Fibroblast of lung (primary cell): ENCODE measurements at regions not wholly inside any gene's neighbourhood (a gene's known extent, or its start where the extent isn't known, plus 50 kb on each side); places are given as distances from the start of the nearest gene placed in this dataset.
A peak's percentile ranks its signal among the peaks of the same experiment; 100 is the strongest.

Experiments used
- DNase-seq, 2 donors: peaks; one replicate each; pipeline versions ENCODE4 v3.0.0 to v3.0.0-alpha.2; 2010; ENCODE audit warnings: low read depth in 2 of 2
- H2AFZ ChIP-seq: 2 replicates; pipeline ENCODE4 v1.5.1; 2012; ENCODE audit warnings: low read length, control low read depth, inconsistent platforms
- H3K27ac ChIP-seq: 2 replicates; pipeline ENCODE4 v1.5.1; 2011; ENCODE audit warnings: low read length, control low read depth; ENCODE audit not compliant: insufficient read depth
- H3K27me3 ChIP-seq: 2 replicates; pipeline ENCODE4 v1.5.1; 2011; ENCODE audit warnings: mild to moderate bottlenecking, low read length; ENCODE audit not compliant: control insufficient read depth, insufficient read depth
- H3K36me3 ChIP-seq: 2 replicates; pipeline ENCODE4 v1.5.1; 2011; ENCODE audit warnings: low read length; ENCODE audit not compliant: control insufficient read depth, insufficient read depth
- H3K4me1 ChIP-seq: 2 replicates; pipeline ENCODE4 v1.5.1; 2011; ENCODE audit warnings: low read length; ENCODE audit not compliant: control insufficient read depth, insufficient read depth; ENCODE audit errors: extremely low read depth
- H3K4me2 ChIP-seq: 2 replicates; pipeline ENCODE4 v1.5.1; 2011; ENCODE audit warnings: low read length, control low read depth; ENCODE audit not compliant: insufficient read depth; ENCODE audit errors: extremely low read depth
- H3K4me3 ChIP-seq, 4 experiments: fragments of 200-600 bp in 1 of 4; sonication (generic) in 1 of 4; replicated peaks in 1 of 4; 2 replicates each; pipeline ENCODE4 v1.5.1; 2011 to 2016; ENCODE audit warnings: low read length in 4 of 4, low read depth in 3 of 4, mild to moderate bottlenecking in 3 of 4, control low read depth in 2 of 4, inconsistent platforms in 1 of 4, mixed read lengths in 1 of 4; ENCODE audit not compliant: insufficient read depth in 1 of 4; ENCODE audit errors: control extremely low read depth in 1 of 4
- H3K79me2 ChIP-seq: 2 replicates; pipeline ENCODE4 v1.5.1; 2012; ENCODE audit warnings: mild to moderate bottlenecking, low read length, inconsistent platforms; ENCODE audit not compliant: control insufficient read depth, insufficient read depth
- H3K9ac ChIP-seq: 2 replicates; pipeline ENCODE4 v1.5.1; 2011; ENCODE audit warnings: mild to moderate bottlenecking, low read length, control low read depth; ENCODE audit not compliant: insufficient read depth
- H3K9me3 ChIP-seq: 2 replicates; pipeline ENCODE4 v1.5.1; 2012; ENCODE audit warnings: low read depth, low read length; ENCODE audit not compliant: control insufficient read depth, insufficient read depth
- H4K20me1 ChIP-seq: 2 replicates; pipeline ENCODE4 v1.5.1; 2011; ENCODE audit warnings: low read length; ENCODE audit not compliant: control insufficient read depth, insufficient read depth; ENCODE audit errors: extremely low read depth
- EZH2 ChIP-seq: IDR thresholded peaks from 2 replicates; pipeline ENCODE4 v1.5.1; 2012; ENCODE audit warnings: low read length, control low read depth, mild to moderate bottlenecking; ENCODE audit errors: missing control alignments
- TF ChIP-seq, protein P1 (sequence below), 2 donors: IDR thresholded peaks in 1 of 2; conservative IDR thresholded peaks in 1 of 2; 1 replicate in 1 of 2; 2 replicates in 1 of 2; pipeline ENCODE4 v1.5.1; 2011 to 2012; ENCODE audit warnings: low read length in 2 of 2, control low read depth in 1 of 2, inconsistent platforms in 1 of 2, low read depth in 1 of 2, mild to moderate bottlenecking in 1 of 2

DNA sequence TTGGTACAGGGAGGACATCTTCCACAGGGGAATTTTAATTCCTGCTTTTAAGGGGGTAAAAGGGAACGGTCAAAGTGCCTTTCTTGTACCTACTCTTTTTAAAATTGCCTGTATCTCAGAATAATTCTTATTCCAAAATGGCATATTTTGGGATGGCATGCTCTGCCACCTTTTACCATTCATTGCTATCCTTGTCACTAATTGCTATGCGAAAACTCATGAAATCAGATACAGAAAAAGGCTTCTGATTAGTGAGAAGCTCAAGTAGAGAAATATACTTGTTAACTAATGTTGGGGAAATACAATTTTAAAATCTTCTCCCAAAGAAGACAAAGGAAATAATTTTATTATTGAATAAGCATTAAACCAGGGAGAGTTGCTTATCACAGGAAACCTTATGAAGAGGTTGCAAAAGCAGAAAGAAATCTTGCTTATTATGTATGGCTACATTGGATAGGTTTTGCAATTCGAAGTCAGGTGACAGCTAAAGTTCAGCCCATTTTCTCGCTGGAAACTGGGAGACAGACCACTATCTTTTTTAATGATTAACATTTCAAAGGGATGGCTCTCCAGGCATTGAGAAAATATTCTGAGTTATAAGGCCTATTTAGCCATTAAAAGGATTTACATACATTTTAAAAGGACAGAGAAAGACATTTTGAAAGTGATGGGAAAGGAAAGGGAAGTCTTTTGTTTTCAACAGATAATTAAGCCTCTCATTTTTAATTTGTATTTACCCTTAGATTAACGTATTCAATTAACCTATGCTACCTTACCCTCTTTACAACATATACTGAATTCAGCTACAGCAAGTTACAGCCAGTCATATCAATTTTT lies 110.3 kb upstream of the PRSS16 start:
- no peaks in the 10 kb centered on the region for H4K20me1 ChIP-seq
- no peaks in the 10 kb centered on the region for H3K79me2 ChIP-seq
- no peaks in the 10 kb centered on the region for H3K27me3 ChIP-seq
- no peaks in the 10 kb centered on the region for H3K9me3 ChIP-seq
- no peaks in the 10 kb centered on the region for H3K4me1 ChIP-seq
- no peak for TF ChIP-seq EZH2
- TF ChIP-seq, protein P1, sequence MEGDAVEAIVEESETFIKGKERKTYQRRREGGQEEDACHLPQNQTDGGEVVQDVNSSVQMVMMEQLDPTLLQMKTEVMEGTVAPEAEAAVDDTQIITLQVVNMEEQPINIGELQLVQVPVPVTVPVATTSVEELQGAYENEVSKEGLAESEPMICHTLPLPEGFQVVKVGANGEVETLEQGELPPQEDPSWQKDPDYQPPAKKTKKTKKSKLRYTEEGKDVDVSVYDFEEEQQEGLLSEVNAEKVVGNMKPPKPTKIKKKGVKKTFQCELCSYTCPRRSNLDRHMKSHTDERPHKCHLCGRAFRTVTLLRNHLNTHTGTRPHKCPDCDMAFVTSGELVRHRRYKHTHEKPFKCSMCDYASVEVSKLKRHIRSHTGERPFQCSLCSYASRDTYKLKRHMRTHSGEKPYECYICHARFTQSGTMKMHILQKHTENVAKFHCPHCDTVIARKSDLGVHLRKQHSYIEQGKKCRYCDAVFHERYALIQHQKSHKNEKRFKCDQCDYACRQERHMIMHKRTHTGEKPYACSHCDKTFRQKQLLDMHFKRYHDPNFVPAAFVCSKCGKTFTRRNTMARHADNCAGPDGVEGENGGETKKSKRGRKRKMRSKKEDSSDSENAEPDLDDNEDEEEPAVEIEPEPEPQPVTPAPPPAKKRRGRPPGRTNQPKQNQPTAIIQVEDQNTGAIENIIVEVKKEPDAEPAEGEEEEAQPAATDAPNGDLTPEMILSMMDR (conservative IDR thresholded peaks at IDR 0.05 in 1 of 2, IDR thresholded peaks at IDR 0.05 in 1 of 2; ENCODE audit: low read depth in 1 of 2, low read length in 2 of 2): no peak
- no peak overlapping the region for H3K27ac ChIP-seq
- no peak overlapping the region for H3K4me2 ChIP-seq
- no peak overlapping the region for H3K9ac ChIP-seq
- no peak overlapping the region for H3K4me3 ChIP-seq
- H3K36me3 ChIP-seq: no peaks in the 10 kb centered on the region
- no peak for DNase-seq
- H2AFZ ChIP-seq: no peak overlapping the region

DNA sequence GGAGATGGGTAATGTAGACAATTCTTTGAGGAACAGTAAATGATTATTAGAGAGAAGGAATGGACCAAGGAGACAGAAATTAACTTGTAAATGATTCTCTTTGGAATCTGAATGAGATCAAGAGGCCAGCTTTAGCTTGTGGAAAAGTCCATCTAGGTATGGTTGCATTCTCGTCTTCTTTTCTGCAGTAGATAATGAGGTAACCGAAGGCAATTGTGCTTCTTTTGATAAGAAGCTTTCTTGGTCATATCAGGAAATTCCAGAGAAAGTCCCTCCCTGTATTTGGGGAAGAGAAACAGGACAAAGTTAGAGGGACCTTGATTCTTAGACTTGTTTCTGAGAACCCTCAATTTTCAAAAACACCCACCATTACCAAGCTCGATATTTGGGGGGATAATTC lies 109.1 kb upstream of the PRSS16 start:
- H2AFZ ChIP-seq: no peak overlapping the region
- H3K36me3 ChIP-seq: no peaks in the 10 kb centered on the region
- no peak overlapping the region for H3K4me3 ChIP-seq
- no peaks in the 10 kb centered on the region for H3K4me1 ChIP-seq
- no peaks in the 10 kb centered on the region for H4K20me1 ChIP-seq
- H3K27ac ChIP-seq: peak overlapping the region; percentile 80
- TF ChIP-seq, protein P1 (conservative IDR thresholded peaks at IDR 0.05 in 1 of 2, IDR thresholded peaks at IDR 0.05 in 1 of 2; ENCODE audit: low read depth in 1 of 2, low read length in 2 of 2): no peak
- TF ChIP-seq EZH2: no peak
- no peaks in the 10 kb centered on the region for H3K9me3 ChIP-seq
- no peak overlapping the region for H3K9ac ChIP-seq
- no peak for DNase-seq
- H3K79me2 ChIP-seq: no peaks in the 10 kb centered on the region
- H3K4me2 ChIP-seq: no peak overlapping the region
- H3K27me3 ChIP-seq: no peaks in the 10 kb centered on the region

GRCh38 chr6:27138837-27139755 lies 108.4 kb upstream of the PRSS16 start:
- peak overlapping the region; percentile 88 for H3K4me2 ChIP-seq
- DNase-seq: peak; percentile 57 to 74
- peak overlapping the region; percentile 42 for H3K9ac ChIP-seq
- H3K27ac ChIP-seq: peak overlapping the region; percentile 80
- H3K9me3 ChIP-seq: no peaks in the 10 kb centered on the region
- H3K27me3 ChIP-seq: no peaks in the 10 kb centered on the region
- H4K20me1 ChIP-seq: no peaks in the 10 kb centered on the region
- TF ChIP-seq, protein P1 (conservative IDR thresholded peaks at IDR 0.05 in 1 of 2, IDR thresholded peaks at IDR 0.05 in 1 of 2; ENCODE audit: low read depth in 1 of 2, low read length in 2 of 2): no peak
- no peak for TF ChIP-seq EZH2
- H3K4me1 ChIP-seq: no peaks in the 10 kb centered on the region
- no peaks in the 10 kb centered on the region for H3K79me2 ChIP-seq
- H2AFZ ChIP-seq: peak overlapping the region; percentile 83
- no peaks in the 10 kb centered on the region for H3K36me3 ChIP-seq
- H3K4me3 ChIP-seq: peak overlapping the region; percentile 58 to 77 (median 66)
